ENCODE measurements at regions not wholly inside any gene's neighbourhood (a gene's known extent, or its start where the extent isn't known, plus 50 kb on each side); places are given as distances from the start of the nearest gene placed in this dataset.
"Not testable (repeated sequence)": the region's sequence is repeated elsewhere in the genome, so short reads cannot be mapped to it uniquely, and the experiment has no call there.

GRCh38 chr18:8980918-8981317 is 121.6 kb upstream of the NDUFV2 start:
- no peak for DNase-seq (ENCODE audit: low read depth)
- no peak overlapping the region for H3K4me3 ChIP-seq (ENCODE audit: low read depth, low read length)

GRCh38 chr18:8982416-8983183 is 119.9 kb upstream of the NDUFV2 start:
- no peak overlapping the region for H3K4me3 ChIP-seq (ENCODE audit: low read depth, low read length)
- peak; percentile 53 for DNase-seq (ENCODE audit: low read depth)

- no peak for DNase-seq (ENCODE audit: low read depth)
- no peak overlapping the region for H3K4me3 ChIP-seq (ENCODE audit: low read depth, low read length)
Measured at GRCh38 chr18:8983195-8983594, 119.3 kb upstream of the NDUFV2 start.

GRCh38 chr18:8984131-8984721 is 118.3 kb upstream of the NDUFV2 start:
- H3K4me3 ChIP-seq (ENCODE audit: low read depth, low read length), result no peak overlapping the region
- DNase-seq (ENCODE audit: low read depth), result no peak

- no peak overlapping the region for H3K4me3 ChIP-seq (ENCODE audit: low read depth, low read length)
- DNase-seq (ENCODE audit: low read depth), result peak; percentile 66
Measured at GRCh38 chr18:8987241-8987640, 115.3 kb upstream of the NDUFV2 start.

DNA sequence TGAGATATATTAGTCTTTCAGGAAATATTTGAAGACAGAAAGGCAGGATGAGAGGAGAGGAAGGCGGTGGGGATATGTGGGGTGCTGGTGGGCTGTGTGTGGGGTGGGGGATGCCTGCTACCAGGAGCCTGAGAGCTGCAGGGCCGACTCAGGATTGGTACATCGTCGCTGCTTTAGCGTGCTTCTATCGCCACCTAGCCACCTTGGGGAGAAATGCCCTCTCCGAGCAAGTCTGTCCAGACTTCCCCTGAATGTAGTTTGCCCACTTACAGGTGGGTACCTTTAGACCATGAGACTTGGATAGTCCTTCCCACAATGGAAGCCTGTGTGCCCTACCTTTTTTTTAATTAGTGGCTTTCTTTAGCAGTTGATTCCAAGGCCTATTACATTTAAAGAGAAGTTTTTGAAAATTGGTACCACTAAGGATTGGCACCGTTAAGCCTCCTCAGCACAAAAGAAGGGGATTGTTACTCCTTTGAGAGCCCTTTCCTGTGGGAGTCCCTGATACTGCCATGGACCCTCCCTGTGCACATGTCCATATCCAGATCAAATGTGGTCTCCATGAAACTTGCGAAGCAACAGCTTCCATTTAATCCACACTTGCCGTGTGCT is 114.1 kb upstream of the NDUFV2 start:
- peak; percentile 20 for DNase-seq (ENCODE audit: low read depth)
- no peak overlapping the region for H3K4me3 ChIP-seq (ENCODE audit: low read depth, low read length)

DNA sequence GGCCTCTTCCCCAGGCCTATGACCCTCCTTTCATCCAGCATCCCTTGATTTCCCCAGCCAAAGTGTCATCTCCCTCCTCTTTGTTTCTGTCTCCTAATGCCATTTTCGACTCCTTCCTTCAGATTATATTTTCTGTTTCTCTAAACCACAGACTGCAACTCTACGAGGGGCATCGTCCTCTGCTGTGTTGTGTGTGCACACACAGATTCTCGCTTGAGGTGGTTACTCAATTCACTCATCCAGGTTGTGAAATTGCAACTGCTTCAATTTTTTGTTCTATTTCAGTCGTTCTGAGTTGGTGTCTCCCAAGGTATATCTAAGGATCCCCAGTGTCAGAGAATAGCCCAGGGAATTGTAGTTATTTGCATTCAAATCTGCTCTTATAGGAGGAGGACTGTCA is 113.5 kb upstream of the NDUFV2 start:
- no peak for DNase-seq (ENCODE audit: low read depth)
- H3K4me3 ChIP-seq (ENCODE audit: low read depth, low read length), result no peak overlapping the region

DNA sequence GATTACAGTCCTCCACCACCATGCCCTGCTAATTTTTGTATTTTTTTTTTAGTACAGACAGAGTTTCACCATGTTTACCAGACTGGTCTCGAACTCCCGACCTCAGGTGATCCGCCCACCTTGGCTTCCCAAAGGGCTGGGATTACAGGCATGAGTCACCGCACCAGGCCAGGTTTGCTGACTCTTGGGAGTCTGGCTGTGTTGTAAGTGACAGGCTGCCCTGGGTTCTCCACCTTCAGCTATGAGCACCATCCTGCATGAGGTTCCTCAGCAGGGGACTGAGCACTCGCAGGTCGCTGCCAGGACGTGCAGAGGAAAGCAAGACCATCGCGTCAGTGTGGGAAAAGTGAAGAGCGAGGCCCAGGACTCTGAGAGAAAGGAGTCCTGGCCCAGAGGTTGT is 112.6 kb upstream of the NDUFV2 start:
- no peak overlapping the region for H3K4me3 ChIP-seq (ENCODE audit: low read depth, low read length)
- DNase-seq (ENCODE audit: low read depth), result no peak

DNA sequence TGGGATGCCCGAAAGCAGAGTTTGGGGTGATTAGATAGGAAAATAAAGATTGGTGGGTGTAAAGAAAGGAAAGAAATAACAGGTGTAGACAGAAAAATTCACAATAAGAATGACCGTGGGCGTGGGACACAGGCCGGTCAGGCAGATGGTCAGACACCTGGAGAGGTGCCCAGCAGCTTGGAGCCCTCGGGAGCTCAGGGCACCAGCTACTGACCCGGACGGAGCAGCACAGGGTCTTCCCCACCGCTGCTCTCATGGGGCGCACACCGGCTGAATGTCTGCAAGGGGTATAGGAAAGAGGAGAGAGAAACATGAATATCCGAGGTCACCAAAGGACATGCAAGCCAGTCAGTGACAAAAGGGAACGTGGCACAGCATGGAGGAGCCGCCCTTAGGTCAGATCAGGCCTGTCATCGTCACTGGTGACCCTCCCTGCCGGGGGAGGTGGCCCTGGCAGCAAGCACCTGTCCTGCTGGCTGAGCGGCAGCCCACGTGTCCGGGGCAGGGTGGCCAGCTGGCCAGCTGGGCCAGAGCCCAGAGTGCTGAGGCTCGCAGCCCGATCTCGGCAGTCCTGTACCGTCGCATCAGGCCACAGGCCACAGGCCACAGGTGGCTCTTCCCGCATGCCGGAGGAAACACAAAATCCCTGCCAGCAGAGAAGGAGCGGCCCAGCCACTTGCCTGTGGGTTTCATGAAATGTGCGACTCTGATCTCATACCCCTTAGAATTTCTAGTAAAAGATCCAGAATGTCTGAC is 112.0 kb upstream of the NDUFV2 start:
- H3K4me3 ChIP-seq (ENCODE audit: low read depth, low read length), result no peak overlapping the region
- peak; percentile 15 for DNase-seq (ENCODE audit: low read depth)

GRCh38 chr18:8991155-8991554 is 111.3 kb upstream of the NDUFV2 start:
- no peak for DNase-seq (ENCODE audit: low read depth)
- no peak overlapping the region for H3K4me3 ChIP-seq (ENCODE audit: low read depth, low read length)

DNA sequence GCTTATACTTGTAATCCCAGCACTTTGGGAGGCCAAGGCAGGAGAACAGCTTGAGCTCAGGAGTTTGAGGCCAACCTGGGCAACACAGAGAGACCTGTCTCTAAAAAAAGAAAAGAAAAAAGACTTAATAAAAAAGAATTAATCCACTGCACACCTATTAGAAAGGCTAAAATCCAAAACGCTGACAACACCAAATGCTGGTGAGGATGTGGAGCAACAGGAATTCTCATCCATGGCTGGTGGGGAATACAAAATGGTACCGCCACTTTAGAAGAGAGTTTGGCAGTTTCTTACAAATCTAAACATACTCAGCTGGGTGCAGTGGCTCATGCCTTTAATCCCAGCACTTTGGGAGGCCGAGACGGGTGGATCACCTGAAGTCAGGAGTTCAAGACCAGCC is 110.0 kb upstream of the NDUFV2 start:
- not testable (repeated sequence) for H3K4me3 ChIP-seq (ENCODE audit: low read depth, low read length); DNase-seq (ENCODE audit: low read depth)

GRCh38 chr18:8994603-8995002 is 107.9 kb upstream of the NDUFV2 start:
- DNase-seq (ENCODE audit: low read depth), result no peak
- H3K4me3 ChIP-seq (ENCODE audit: low read depth, low read length), result no peak overlapping the region

DNA sequence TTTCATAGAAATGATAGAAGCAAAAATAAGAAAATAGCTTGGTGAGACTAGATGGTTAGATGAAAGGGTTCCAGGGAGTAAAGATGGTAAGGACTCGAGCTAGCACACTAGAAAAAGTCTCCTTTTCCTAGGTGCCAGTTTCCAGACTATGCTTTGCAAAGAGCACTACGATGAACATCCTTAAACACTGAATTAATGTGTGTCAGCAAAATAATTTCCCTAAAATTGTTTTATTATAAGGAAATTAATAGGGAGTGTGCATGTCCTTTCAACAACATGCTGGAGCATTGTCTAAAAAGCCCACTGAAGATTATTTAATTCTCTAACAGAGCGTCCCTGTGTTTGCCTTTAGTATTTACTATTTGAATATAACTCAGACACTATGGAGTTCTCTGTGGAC is 107.4 kb upstream of the NDUFV2 start:
- DNase-seq (ENCODE audit: low read depth), result no peak
- no peak overlapping the region for H3K4me3 ChIP-seq (ENCODE audit: low read depth, low read length)

DNA sequence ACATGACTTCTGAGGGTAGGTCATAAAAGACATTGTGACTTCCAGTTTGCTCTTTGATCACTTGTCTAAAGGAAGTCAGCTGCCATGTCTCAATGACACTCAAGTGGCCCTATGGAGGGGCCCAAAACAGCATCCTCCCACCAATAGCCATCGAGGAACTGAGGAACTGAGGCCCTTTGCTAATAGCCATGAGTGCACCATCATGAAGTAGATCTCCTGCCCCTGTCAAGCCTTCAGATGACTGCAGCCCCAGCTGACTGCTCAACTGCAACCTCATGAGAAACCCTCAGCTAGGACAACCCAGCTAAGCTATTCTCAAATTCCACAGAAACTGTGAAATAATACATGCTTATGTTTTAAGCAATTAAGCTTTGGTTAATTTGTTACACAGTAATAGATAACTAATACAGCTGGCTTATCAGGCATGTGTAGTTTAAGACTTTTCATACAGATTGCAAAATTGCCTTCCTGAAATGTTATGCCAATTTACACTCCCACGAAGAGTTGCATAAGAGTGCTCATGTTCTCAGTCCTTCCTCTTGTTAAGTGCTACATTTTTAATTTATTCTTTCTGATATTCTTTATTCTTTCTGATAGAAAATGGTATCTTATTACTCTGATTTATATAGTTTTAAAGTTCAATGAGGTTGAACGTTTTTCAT is 105.6 kb upstream of the NDUFV2 start:
- H3K4me3 ChIP-seq (ENCODE audit: low read depth, low read length), result no peak overlapping the region
- no peak for DNase-seq (ENCODE audit: low read depth)

- no peak for DNase-seq (ENCODE audit: low read depth)
- no peak overlapping the region for H3K4me3 ChIP-seq (ENCODE audit: low read depth, low read length)
Measured at GRCh38 chr18:8997634-8998033, 104.9 kb upstream of the NDUFV2 start.

DNA sequence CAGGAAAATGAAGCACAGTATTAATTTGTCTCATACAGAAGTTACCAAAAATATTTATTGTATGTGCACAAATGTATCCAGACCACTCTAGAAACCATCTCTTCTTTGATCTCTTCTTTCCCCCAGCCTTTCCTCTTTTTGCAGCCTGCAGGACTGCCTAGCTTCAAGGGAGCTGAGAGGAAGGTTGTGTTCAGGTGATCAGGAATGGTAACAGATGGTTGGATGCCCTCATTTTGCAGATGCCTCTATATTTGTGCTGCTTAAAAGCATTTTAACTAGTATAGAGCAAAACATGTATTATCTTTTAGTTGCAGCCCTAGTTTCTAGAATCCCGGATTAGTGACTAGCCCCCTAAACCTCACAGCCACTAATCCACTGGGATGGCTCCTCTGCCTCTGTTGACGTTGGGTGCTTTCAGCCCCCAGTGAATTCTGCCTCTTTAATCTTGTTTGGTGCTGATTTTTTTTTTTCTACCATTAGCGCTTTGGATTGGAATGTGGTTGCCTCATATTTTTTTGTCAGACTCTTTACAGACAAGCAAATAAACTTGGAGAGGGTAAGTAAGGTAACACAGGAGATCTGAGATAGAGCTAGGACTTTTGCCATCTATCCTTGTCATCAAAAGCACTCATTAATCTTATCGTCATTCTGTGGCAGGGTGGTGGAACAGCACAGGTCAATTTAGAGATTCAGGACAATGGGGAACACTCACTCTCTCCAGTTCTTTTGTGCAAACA is 103.8 kb upstream of the NDUFV2 start:
- DNase-seq (ENCODE audit: low read depth), result peak; percentile 16
- no peak overlapping the region for H3K4me3 ChIP-seq (ENCODE audit: low read depth, low read length)

GRCh38 chr18:8999872-9000271 is 102.6 kb upstream of the NDUFV2 start:
- DNase-seq (ENCODE audit: low read depth), result no peak
- no peak overlapping the region for H3K4me3 ChIP-seq (ENCODE audit: low read depth, low read length)

GRCh38 chr18:9000733-9001132 is 101.8 kb upstream of the NDUFV2 start:
- peak; percentile 70 for DNase-seq (ENCODE audit: low read depth)

DNA sequence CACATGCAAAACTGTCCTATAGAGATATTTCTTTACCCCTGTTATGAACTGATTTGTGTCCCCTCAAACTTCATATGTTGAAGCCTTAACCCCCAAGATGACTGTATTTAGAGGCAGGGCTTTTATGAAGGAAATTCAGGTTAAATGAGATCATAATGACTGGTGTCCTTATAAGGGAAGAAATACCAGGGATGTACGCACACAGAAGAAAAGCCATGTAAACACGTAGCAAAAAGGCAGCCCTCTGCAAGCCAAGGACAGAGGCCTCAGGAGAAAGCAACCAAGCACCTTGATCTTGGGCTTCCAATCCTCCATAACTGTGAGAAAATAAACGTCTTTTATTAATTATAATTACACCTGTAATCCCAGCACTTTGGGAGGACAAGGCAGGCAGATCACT is 101.3 kb upstream of the NDUFV2 start:
- no peak overlapping the region for H3K4me3 ChIP-seq (ENCODE audit: low read depth, low read length)
- peak; percentile 28 for DNase-seq (ENCODE audit: low read depth)

More at GRCh38 chr18:9000733-9001132, 101.8 kb upstream of the NDUFV2 start:
- no peak overlapping the region for H3K4me3 ChIP-seq (ENCODE audit: low read depth, low read length)

Measured in skeletal muscle cell (primary cell).